RWPE1 (cell line): ENCODE measurements at regions not wholly inside any gene's neighbourhood (a gene's known extent, or its start where the extent isn't known, plus 50 kb on each side); places are given as distances from the start of the nearest gene placed in this dataset.

ENCODE experiments used
- CTCF ChIA-PET: fragments of 350-600 bp; sonication (Branson Sonifier 250); formaldehyde crosslinking; extraction: SDS; loops from one replicate; lab custom pipeline; 2021; lab: Yijun Ruan, JAX
- POLR2A ChIA-PET: fragments of 400-600 bp; formaldehyde crosslinking; extraction: SDS; loops from one replicate; lab custom pipeline; 2020; ENCODE audit warnings: antibody characterized with exemption; ENCODE audit not compliant: low non-redundant PET; lab: Yijun Ruan, JAX
- DNase-seq: peaks from one replicate; pipeline ENCODE4 v3.0.0; 2012; ENCODE audit warnings: low spot score
- H3K27ac ChIP-seq: fragments of 450-650 bp; 2 replicates; pipeline ENCODE4 v1.5.1; 2017
- TF ChIP-seq, protein P1 (sequence below): fragments of 450-650 bp; conservative IDR thresholded peaks from 2 replicates; pipeline ENCODE4 v1.5.1; 2017; ENCODE audit warnings: low read depth, mild to moderate bottlenecking

DNA sequence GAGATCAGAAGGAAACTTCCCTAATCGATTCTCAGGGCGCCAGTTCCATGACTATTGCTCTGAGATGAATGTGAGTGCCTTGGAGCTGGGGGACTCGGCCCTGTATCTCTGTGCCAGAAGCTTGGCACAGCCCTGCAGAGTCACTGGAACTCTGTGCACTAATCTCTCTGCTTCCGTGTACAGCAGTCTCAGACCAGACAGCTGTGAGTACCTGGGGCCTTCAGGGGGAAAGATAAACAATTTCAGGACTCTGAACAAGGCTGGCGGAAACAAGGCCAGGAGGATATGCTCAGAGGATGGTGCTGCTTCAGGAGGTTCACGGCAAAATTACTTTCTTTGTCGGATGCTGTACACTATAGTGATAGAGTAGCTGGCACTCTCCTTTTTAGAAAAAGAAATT is 131.7 kb upstream of the PRSS58 start:
- DNase-seq = no peak
- TF ChIP-seq, protein P1, sequence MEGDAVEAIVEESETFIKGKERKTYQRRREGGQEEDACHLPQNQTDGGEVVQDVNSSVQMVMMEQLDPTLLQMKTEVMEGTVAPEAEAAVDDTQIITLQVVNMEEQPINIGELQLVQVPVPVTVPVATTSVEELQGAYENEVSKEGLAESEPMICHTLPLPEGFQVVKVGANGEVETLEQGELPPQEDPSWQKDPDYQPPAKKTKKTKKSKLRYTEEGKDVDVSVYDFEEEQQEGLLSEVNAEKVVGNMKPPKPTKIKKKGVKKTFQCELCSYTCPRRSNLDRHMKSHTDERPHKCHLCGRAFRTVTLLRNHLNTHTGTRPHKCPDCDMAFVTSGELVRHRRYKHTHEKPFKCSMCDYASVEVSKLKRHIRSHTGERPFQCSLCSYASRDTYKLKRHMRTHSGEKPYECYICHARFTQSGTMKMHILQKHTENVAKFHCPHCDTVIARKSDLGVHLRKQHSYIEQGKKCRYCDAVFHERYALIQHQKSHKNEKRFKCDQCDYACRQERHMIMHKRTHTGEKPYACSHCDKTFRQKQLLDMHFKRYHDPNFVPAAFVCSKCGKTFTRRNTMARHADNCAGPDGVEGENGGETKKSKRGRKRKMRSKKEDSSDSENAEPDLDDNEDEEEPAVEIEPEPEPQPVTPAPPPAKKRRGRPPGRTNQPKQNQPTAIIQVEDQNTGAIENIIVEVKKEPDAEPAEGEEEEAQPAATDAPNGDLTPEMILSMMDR = no peak
- H3K27ac ChIP-seq = no peak overlapping the region
- ChIA-PET POLR2A (no interaction called here), CTCF (no interaction called here)

DNA sequence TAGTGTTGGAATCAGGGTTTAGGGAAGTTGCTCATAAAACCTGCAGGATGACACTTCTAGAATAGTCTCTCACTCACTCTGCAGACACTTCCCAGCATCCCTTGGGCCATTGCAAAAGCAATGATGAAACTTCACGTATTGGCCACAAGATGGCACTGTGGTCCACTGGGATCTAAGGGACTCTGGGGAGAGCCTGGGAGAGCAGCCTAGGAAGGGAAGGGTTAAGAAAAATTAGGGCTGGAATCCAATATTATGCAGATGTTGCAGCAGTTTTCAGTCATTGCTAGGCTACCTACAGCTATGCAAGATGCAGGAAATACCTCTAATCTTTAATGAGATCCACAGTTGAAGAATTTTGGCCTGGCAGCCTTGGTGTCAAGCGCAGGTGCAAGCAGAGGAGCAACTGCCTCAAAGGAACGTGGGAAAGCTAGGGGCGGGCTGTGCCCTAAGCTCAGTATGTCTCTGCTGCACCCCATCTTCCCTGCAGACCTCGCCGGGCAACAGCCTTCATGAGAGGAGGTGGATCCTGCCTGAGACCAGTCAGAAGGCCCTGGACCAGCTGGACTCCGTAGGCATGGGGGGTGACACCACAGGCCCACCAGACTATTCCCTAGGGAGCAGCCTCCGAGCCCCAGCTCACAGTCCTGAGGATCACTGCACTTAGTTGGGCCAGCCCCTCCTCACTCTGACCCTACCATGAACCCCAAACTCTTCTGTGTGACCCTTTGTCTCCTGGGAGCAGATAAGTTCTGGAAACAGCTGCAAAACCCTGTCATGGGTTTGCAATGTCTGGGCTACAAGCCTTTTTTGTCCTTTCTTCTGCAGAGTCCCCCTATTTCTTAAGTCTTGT is 127.9 kb upstream of the PRSS58 start:
- no peak overlapping the region for H3K27ac ChIP-seq
- POLR2A ChIA-PET = no interaction called here
- TF ChIP-seq, protein P1 = peak; percentile 75
- DNase-seq = peak; percentile 41
- CTCF ChIA-PET = interaction anchor here (0.6 to 2.1 kb wide), 4 partner anchors 10 to 111 kb away, joined by 3 to 13 read pairs (median 5); no protein-coding TSS in a partner anchor

DNA sequence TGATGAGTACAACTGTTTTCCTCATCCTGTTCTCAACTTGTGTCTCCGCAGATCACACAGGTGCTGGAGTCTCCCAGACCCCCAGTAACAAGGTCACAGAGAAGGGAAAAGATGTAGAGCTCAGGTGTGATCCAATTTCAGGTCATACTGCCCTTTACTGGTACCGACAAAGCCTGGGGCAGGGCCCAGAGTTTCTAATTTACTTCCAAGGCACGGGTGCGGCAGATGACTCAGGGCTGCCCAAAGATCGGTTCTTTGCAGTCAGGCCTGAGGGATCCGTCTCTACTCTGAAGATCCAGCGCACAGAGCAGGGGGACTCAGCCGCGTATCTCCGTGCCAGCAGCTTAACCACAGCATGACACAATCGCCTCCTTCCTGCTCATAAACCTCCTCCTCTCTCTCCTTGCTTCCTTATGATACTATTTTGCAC is 126.7 kb upstream of the PRSS58 start:
- H3K27ac ChIP-seq = peak overlapping the region; percentile 36
- TF ChIP-seq, protein P1 = no peak
- POLR2A ChIA-PET = no interaction called here
- CTCF ChIA-PET = interaction anchor here (0.8 to 2.1 kb wide), 3 partner anchors 9 to 26 kb away, joined by 3 to 13 read pairs (median 5); no protein-coding TSS in a partner anchor
- DNase-seq = peak; percentile 35

DNA sequence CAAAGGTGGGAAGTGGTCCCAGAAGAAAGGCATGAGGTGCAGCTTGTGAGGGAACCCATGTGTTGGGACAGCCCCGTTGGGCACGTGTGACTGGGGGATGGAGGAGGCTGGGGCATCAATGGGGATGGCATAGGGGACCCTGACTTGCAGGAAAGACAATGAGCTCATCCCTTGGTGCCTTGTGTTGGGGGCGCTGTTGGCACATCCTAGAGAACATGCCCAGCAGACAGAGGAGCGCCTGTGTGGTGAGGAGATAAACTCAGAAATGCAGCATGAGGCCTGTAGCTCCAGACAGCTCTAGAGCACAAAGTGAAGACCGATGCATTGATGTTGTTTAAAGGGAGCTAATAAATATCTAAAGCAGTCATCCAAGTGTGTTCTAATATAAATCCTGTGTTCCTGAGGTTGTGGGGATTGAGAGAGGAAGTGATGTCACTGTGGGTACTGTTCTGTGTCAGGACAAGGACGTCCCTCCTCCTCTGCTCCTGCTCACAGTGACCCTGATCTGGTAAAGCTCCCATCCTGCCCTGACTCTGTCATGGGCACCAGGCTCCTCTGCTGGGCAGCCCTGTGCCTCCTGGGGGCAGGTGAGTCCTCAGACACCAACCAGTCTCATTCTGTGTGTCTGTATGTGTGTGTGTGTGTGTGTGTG is 126.1 kb upstream of the PRSS58 start:
- ChIA-PET CTCF (interaction anchor here (1.0 to 2.1 kb wide), 2 partner anchors 9 to 25 kb away, joined by 3 to 13 read pairs; no protein-coding TSS in a partner anchor), POLR2A (no interaction called here)
- H3K27ac ChIP-seq = peak overlapping the region; percentile 36
- TF ChIP-seq, protein P1 = no peak
- DNase-seq = no peak

DNA sequence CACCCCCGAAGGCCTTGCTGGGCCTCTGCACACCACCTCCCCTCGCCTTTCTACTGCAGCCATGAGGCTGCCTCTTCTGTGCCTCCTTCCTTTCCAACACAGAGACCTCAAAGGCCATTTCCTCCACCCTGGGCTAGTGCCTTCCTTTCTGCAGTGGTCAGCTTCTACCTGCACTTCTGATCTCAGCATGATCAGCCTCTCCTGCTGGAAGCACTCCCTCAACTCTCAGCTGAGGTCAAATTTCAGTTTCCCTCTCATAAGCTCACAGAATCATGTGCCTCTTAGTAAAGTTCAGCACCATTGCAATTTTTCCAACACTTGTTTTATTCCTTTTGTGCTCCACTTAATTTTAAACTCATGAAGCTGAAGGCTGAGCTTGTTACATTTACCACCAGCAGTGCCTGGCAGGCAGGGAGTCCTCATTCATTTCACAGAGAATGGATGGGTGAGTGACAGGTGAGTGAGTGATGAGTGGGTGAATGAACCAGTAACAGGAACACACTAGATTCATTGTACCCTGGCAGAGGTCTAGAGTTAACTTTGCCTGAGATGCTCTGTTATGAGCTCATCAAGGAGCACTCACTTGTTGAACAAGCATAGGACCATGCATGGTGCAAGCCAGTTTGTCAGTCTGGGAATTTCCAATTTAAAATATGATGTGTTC is 124.0 kb upstream of the PRSS58 start:
- POLR2A ChIA-PET = no interaction called here
- CTCF ChIA-PET = no interaction called here
- H3K27ac ChIP-seq = no peak overlapping the region
- DNase-seq = no peak
- TF ChIP-seq, protein P1 = no peak

DNA sequence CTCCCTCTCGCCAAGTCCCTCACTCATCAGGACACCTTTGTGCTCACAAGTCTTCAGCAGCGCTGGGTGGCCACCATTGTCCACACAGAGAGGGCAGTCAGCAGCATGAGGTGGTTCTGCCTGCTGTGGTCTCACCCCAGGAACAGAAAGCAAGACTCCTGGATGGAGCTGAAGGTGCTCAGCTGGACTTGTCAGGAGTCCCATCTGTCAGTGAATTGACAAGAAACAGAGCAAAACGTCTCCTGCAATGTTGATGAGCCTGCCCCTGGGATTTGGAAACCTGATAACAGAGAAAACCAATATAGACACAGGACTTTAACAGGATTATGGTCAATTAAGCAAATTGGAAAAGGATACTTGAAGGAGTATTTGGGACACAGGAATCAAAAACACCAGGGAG is 122.2 kb upstream of the PRSS58 start:
- CTCF ChIA-PET = no interaction called here
- no peak for DNase-seq
- POLR2A ChIA-PET = no interaction called here
- H3K27ac ChIP-seq = no peak overlapping the region
- TF ChIP-seq, protein P1 = no peak
